ENCODE measurements at regions not wholly inside any gene's neighbourhood (a gene's known extent, or its start where the extent isn't known, plus 50 kb on each side); places are given as distances from the start of the nearest gene placed in this dataset.

- no peak overlapping the region for H3K27ac ChIP-seq (ENCODE audit: low read depth, low read length)
- ChIA-PET CTCF (no interaction called here), POLR2A (no interaction called here)
- TF ChIP-seq CTCF (IDR thresholded peaks at IDR 0.05; ENCODE audit: low read depth, low read length) = no peak
- H3K4me3 ChIP-seq (ENCODE audit: low read depth, low read length) = no peak overlapping the region
- DNase-seq (ENCODE audit: low read depth, low spot score) = no peak
- no peaks in the 10 kb centered on the region for H3K9me3 ChIP-seq (ENCODE audit: control insufficient read depth, insufficient read depth, low read length)
- no peaks in the 10 kb centered on the region for H3K27me3 ChIP-seq (ENCODE audit: control insufficient read depth, insufficient read depth, low read length)
These were observed 276.7 kb upstream of the DYNLRB2 start for GRCh38 chr16:80263848-80264694.

- no peaks in the 10 kb centered on the region for H3K9me3 ChIP-seq (ENCODE audit: control insufficient read depth, insufficient read depth, low read length)
- no peak overlapping the region for H3K27ac ChIP-seq (ENCODE audit: low read depth, low read length)
- DNase-seq (ENCODE audit: low read depth, low spot score) = no peak
- no peak overlapping the region for H3K4me3 ChIP-seq (ENCODE audit: low read depth, low read length)
- ChIA-PET POLR2A (no interaction called here), CTCF (no interaction called here)
- TF ChIP-seq CTCF (IDR thresholded peaks at IDR 0.05; ENCODE audit: low read depth, low read length) = no peak
- H3K27me3 ChIP-seq (ENCODE audit: control insufficient read depth, insufficient read depth, low read length) = no peaks in the 10 kb centered on the region
These were observed 277.5 kb upstream of the DYNLRB2 start for GRCh38 chr16:80263181-80263823.

GRCh38 chr16:80260906-80261311 lies 279.9 kb upstream of the DYNLRB2 start:
- no peak for DNase-seq (ENCODE audit: low read depth, low spot score)

GRCh38 chr16:80259290-80259805 lies 281.4 kb upstream of the DYNLRB2 start:
- POLR2A ChIA-PET = interaction anchor here (0.6 kb wide), 1 partner anchor 922 kb away, joined by 3 read pairs; no protein-coding TSS in a partner anchor
- no peak for TF ChIP-seq CTCF (IDR thresholded peaks at IDR 0.05; ENCODE audit: low read depth, low read length)
- Histone ChIP-seq H3K9me3 (ENCODE audit: control insufficient read depth, insufficient read depth, low read length) (no peaks in the 10 kb centered on the region), H3K4me3 (ENCODE audit: low read depth, low read length) (no peak overlapping the region), H3K27ac (ENCODE audit: low read depth, low read length) (no peak overlapping the region), H3K27me3 (ENCODE audit: control insufficient read depth, insufficient read depth, low read length) (no peaks in the 10 kb centered on the region)
- CTCF ChIA-PET = interaction anchor here (0.6 kb wide), 1 partner anchor 58 kb away, joined by 3 read pairs; no protein-coding TSS in a partner anchor
- no peak for DNase-seq (ENCODE audit: low read depth, low spot score)

More at GRCh38 chr16:80260906-80261311, 279.9 kb upstream of the DYNLRB2 start:
- ChIA-PET CTCF (no interaction called here), POLR2A (no interaction called here)
- Histone ChIP-seq H3K4me3 (ENCODE audit: low read depth, low read length) (no peak overlapping the region), H3K27ac (ENCODE audit: low read depth, low read length) (no peak overlapping the region), H3K27me3 (ENCODE audit: control insufficient read depth, insufficient read depth, low read length) (no peaks in the 10 kb centered on the region), H3K9me3 (ENCODE audit: control insufficient read depth, insufficient read depth, low read length) (no peaks in the 10 kb centered on the region)
- no peak for TF ChIP-seq CTCF (IDR thresholded peaks at IDR 0.05; ENCODE audit: low read depth, low read length)

GRCh38 chr16:80258407-80258806 lies 282.4 kb upstream of the DYNLRB2 start:
- H3K4me3 ChIP-seq (ENCODE audit: low read depth, low read length) = no peak overlapping the region
- ChIA-PET POLR2A (no interaction called here), CTCF (no interaction called here)
- H3K27ac ChIP-seq (ENCODE audit: low read depth, low read length) = no peak overlapping the region
- no peak for DNase-seq (ENCODE audit: low read depth, low spot score)
- no peaks in the 10 kb centered on the region for H3K9me3 ChIP-seq (ENCODE audit: control insufficient read depth, insufficient read depth, low read length)
- H3K27me3 ChIP-seq (ENCODE audit: control insufficient read depth, insufficient read depth, low read length) = no peaks in the 10 kb centered on the region
- TF ChIP-seq CTCF (IDR thresholded peaks at IDR 0.05; ENCODE audit: low read depth, low read length) = no peak
